ENCODE measurements at regions not wholly inside any gene's neighbourhood (a gene's known extent, or its start where the extent isn't known, plus 50 kb on each side); places are given as distances from the start of the nearest gene placed in this dataset.

DNA sequence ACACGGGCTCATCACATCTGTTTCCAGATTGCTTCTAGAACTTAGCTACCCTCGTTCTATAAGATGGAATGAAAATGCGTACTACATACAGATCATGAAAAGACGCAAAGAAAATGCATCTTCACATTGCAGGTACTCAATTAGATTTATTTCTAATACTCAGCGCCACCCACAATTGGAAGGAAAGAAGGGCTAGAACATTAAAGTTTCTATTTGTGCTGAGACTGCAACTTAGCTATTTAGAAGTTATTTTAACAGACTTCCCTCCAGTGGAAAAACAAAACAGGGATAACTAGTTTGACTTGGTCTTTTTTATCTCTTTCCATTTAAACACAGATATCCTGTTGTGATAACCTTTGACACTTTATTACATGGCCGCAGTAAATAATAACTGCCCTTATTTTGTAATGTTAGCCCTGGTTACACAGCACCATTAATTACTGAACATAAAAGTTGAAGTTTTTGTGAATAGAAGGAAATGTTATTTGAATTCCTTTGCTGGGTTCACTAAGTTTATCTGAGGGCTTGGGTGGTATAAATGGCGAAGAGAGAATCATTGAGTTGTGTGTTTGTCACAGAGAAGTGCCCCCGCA, 86.9 kb upstream of the SLC25A26 start:
- ATAC-seq (no peak), DNase-seq (no peak)
- intact Hi-C loops (cut with DNase I, micrococcal nuclease) = no loop called here

DNA sequence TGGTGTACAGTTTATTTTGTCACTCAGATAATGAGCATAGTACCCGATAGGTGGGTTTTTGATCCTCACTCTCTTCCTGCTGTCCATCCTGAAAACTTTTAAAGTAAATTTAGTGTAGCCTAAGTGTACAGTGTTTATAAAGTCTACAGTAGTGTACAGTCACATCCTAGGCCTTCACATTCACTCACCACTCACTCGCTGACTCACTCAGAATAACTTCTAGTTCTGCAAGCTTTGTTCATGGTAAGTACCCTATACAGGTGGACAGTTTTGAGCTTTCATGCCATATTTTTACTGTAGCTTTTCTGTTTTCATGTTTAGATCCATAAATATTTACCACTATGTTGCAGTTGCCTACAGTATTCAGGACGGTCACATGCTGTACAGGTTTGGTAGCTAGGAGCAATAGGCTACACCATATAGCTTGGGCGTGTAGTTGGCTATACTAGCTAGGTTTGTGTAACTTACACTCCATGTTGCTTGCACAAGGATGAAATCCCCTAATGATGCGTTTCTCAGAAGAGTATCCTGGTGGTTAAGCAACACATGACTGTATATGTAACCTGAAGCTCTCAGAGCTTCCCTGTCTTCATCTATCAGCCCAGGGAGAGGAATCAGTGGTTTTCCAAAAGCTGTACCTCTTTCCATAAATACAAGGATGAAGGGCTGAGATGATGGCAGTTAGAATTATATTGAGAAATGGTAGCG, 87.6 kb upstream of the SLC25A26 start:
- DNase-seq (no peak), ATAC-seq (no peak)
- intact Hi-C loops (cut with DNase I, micrococcal nuclease) = no loop called here

GRCh38 chr3:66128623-66129022, 89.9 kb upstream of the MAGI1 start:
- DNase-seq (no peak), ATAC-seq (no peak)
- intact Hi-C loops (cut with DNase I, micrococcal nuclease) = no loop called here

GRCh38 chr3:66121318-66121717, 82.6 kb upstream of the MAGI1 start:
- intact Hi-C loops (cut with DNase I, micrococcal nuclease) = no loop called here
- no peak for DNase-seq
- ATAC-seq = no peak

- ATAC-seq (no peak), DNase-seq (no peak)
- intact Hi-C loops (cut with DNase I, micrococcal nuclease) = no loop called here
Measured at GRCh38 chr3:66115858-66116654, 77.3 kb upstream of the MAGI1 start.

DNA sequence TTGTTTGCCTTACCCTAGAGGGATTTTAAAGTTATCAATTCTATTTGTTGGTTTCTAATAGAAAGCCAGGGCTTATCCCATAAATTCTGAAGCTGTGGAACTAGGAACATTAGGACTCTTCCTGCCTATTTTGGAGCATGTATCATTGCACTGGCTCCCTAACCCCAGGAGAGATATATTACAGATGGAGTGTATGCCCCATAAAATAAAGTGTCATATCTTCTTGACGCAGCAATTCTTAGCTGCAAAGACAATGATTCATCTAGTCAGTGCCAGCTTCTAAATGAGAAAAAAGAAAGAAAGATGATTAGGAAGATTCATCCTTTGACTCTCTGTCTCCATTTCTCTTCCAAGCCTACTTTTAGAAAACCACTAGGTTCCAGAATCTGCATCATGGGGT, 74.8 kb upstream of the MAGI1 start:
- DNase-seq = no peak
- intact Hi-C loops (cut with DNase I, micrococcal nuclease) = no loop called here
- ATAC-seq = no peak

GRCh38 chr3:66110840-66111239, 72.1 kb upstream of the MAGI1 start:
- DNase-seq (no peak), ATAC-seq (peak; percentile 42)
- intact Hi-C loops (cut with DNase I, micrococcal nuclease) = no loop called here

GRCh38 chr3:66107855-66108254, 69.1 kb upstream of the MAGI1 start:
- DNase-seq (no peak), ATAC-seq (no peak)
- intact Hi-C loops (cut with DNase I, micrococcal nuclease) = no loop called here

DNA sequence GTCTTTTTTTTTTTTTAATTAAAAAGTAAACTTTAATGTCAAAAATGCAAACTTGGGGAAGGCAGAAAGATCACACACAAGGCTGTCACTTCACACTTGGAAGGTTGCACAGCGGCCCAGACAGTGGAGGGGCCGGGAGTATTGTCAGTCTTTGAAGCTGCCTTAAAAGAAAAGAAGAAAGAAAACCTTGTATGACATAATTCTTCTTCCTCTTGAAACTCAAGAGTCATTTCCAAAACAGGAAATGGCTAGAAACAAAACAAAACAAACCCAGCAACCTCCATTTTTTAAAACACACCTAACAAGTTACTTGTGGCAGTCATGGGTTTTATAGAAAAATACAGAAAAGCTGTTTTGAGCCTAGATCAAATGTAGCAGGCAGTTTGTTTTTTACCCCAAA, 68.1 kb upstream of the MAGI1 start:
- intact Hi-C loops (cut with DNase I, micrococcal nuclease) = no loop called here
- DNase-seq (no peak), ATAC-seq (no peak)

- intact Hi-C loops (cut with DNase I, micrococcal nuclease) = no loop called here
- DNase-seq (no peak), ATAC-seq (no peak)
Measured at GRCh38 chr3:66104535-66104934, 65.8 kb upstream of the MAGI1 start.

DNA sequence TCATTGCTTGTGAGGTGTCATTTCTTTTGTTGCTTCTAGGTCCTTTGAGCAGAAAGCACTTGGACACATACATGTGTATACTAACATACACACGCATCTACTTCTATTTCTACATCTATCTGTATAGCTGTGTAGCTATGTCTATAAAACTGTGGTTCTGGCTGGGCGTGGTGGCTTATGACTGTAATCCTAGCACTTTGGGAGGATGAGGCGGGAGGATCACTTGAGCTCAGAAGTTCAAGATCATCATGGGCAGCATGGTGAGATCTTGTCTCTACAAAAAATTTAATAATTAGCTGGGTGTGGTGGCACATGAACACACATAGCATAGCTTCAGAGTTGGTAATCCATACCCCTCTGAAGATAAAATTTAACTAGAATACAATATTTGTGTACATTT, 65.0 kb upstream of the MAGI1 start:
- no peak for DNase-seq
- intact Hi-C loops (cut with DNase I, micrococcal nuclease) = no loop called here
- ATAC-seq = peak; percentile 42

DNA sequence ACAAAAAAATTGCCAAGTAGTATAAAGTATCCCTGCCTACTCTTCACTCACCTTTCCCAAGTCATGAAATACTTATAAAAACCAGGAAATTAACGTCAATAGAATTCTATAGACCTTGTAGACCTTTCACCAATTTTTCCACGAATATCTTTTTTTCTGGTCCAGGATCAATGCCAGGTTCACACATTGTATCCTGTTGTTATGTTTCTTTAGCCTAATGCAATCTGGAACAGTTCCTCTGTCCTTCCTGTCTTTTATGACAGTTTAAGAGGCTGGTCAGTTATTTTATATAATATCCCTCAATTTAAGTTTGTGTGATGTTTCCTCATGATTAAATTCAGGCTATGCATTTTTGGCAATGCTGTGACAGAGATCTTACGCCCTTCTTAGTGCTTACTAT, 63.2 kb upstream of the MAGI1 start:
- ATAC-seq (no peak), DNase-seq (no peak)
- intact Hi-C loops (cut with DNase I, micrococcal nuclease) = no loop called here

DNA sequence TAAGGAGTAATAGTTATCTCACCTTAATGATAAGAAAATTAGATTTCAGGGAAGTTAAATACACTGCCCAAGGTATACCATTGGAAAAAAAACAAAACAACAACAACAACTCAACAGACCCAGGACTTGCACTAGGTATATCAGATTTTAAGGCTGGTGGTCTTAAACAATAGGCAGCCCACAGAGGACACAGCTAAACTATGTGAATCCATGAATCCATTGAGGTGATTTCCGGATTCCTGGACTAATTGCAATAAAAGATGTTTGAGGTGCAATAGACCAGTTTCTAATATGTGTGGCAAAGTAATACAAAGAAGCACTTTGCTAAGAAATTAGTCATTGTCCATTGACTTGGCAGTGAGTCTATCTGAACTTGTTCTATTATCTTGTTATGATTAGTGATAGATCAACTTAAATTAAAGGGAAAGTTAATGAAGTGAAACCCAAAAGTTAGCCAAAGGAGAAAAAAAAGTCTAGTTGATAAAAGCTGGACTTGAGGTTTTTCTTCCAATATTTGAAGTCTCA, 60.9 kb upstream of the MAGI1 start:
- no peak for ATAC-seq
- intact Hi-C loops (cut with DNase I, micrococcal nuclease) = no loop called here
- no peak for DNase-seq

- intact Hi-C loops (cut with DNase I, micrococcal nuclease) = no loop called here
- ATAC-seq = no peak
Measured at GRCh38 chr3:66098436-66098835, 59.7 kb upstream of the MAGI1 start.

DNA sequence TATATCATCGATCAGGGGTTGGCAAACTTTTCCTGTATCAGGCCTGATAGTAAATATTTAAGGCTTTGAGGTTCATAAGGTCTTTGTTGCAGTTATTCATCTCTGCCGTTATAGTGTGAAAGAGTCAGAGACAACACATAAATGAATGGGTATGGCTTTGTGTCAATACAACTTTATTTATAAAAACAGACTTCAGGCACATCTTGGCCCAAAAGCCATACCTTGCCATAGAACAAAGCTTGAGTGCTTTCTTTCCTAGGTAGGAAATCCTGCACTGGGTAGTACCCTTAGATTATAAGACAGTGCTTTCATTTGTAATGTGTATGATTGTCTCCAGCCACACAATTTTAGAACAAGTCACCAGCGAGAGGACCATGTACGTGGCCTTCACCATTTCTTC, 58.9 kb upstream of the MAGI1 start:
- intact Hi-C loops (cut with DNase I, micrococcal nuclease) = no loop called here
- no peak for ATAC-seq
- DNase-seq = no peak

More at GRCh38 chr3:66098436-66098835, 59.7 kb upstream of the MAGI1 start:
- no peak for DNase-seq

GRCh38 chr3:66095295-66096001, 56.7 kb upstream of the MAGI1 start:
- DNase-seq = no peak
- intact Hi-C loops (cut with DNase I, micrococcal nuclease) = no loop called here
- no peak for ATAC-seq

DNA sequence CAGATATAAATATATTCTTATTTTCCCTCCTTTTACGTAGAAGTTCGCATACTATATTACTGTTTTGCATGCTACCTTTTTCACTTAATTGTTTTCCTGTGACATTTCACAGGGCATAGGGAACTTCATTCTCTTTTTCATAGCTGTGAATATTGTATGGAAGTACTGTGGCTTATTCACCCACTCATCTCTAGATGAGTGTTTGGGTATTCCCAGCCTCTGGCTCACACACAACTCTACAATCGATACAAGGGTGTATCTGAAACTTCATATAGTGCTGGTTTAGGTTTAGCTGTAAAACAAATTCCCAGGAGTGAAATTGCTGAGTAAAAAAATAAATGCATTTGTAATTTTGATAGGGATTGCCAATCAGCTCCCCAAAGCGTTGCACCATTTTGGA, 55.3 kb upstream of the MAGI1 start:
- no peak for ATAC-seq
- no peak for DNase-seq
- intact Hi-C loops (cut with DNase I, micrococcal nuclease) = no loop called here

DNA sequence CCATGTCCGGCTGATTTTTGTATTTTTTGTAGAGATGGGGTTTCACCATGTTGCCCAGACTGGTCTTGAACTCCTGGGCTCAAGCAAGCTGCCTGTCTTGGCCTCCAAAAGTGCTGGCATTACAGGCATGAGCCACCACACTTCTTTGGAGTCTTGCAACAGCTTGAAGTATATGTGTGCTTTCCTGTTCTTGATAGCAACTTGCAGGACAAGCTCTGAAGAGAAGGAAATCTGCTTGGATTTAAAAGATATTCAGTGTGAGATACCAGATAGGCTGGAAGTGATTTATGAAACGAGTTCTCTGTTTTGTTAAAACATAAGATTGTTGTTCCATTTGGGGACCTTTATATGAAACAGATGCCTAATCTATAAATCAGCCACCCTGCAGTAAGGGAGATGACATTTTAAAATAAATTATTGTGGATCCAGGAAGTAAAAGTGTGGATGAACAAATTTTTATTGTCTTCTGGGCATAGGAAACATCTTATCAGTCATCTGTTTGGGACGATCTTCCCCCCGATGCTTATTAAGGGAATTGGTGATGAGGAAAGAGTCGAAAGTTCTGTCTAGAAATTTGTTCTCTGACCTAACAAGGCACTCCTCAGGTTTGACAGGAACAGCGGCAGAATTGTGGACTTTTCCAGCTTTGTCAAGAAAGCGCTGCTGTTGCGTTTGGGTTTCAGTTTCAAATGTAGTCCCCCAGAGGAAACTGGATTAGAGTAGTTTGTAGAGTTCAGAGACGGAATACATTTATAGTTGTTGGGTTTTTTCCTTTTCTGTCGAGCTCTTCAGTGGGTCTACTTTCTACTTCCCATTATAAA, 53.7 kb upstream of the MAGI1 start:
- no peak for ATAC-seq
- DNase-seq = no peak
- intact Hi-C loops (cut with DNase I, micrococcal nuclease) = no loop called here
